Esophagus squamous epithelium (tissue), 4 donors: ENCODE measurements at regions not wholly inside any gene's neighbourhood (a gene's known extent, or its start where the extent isn't known, plus 50 kb on each side); places are given as distances from the start of the nearest gene placed in this dataset.

ENCODE experiments used
- POLR2A ChIP-seq, 4 donors: fragments of 450-650 bp; IDR thresholded peaks; one replicate each; pipeline ENCODE4 v1.6.1; 2017; ENCODE audit warnings: antibody characterized with exemption in 4 of 4, mild to moderate bottlenecking in 4 of 4, moderate library complexity in 3 of 4
- TF ChIP-seq, protein P1 (sequence below), 6 experiments: fragments of 450-650 bp in 4 of 6; fragments of 200-600 bp in 2 of 6; sonication (generic) in 2 of 6; IDR thresholded peaks; one replicate each; pipeline ENCODE4 v1.5.1; 2016 to 2019; ENCODE audit warnings: antibody characterized with exemption in 6 of 6, mild to moderate bottlenecking in 4 of 6, moderate library complexity in 4 of 6

DNA sequence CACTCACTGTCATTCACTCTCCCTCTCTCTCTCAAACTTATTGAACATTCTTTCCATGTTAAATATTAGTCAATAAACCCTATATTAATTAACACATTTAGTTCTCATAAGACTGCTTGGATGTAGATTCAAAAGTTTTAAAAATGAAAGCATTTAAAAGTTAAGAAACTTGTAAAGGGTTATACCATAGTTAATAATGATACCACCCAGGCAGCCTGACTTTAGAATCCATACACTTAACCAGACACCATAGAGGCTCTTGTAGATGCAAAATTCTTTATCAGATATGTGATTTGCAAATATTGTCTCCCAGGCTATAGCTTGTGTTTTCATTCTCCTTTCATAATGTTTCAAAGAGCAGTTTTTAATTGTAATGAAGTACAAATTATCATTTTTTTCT, 335.8 kb upstream of the ACTBL2 start:
- no peak for TF ChIP-seq POLR2A (IDR thresholded peaks at IDR 0.05)
- TF ChIP-seq, protein P1, sequence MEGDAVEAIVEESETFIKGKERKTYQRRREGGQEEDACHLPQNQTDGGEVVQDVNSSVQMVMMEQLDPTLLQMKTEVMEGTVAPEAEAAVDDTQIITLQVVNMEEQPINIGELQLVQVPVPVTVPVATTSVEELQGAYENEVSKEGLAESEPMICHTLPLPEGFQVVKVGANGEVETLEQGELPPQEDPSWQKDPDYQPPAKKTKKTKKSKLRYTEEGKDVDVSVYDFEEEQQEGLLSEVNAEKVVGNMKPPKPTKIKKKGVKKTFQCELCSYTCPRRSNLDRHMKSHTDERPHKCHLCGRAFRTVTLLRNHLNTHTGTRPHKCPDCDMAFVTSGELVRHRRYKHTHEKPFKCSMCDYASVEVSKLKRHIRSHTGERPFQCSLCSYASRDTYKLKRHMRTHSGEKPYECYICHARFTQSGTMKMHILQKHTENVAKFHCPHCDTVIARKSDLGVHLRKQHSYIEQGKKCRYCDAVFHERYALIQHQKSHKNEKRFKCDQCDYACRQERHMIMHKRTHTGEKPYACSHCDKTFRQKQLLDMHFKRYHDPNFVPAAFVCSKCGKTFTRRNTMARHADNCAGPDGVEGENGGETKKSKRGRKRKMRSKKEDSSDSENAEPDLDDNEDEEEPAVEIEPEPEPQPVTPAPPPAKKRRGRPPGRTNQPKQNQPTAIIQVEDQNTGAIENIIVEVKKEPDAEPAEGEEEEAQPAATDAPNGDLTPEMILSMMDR (IDR thresholded peaks at IDR 0.05), result no peak
